ENCODE measurements at regions not wholly inside any gene's neighbourhood (a gene's known extent, or its start where the extent isn't known, plus 50 kb on each side); places are given as distances from the start of the nearest gene placed in this dataset.
"Not testable (repeated sequence)": the region's sequence is repeated elsewhere in the genome, so short reads cannot be mapped to it uniquely, and the experiment has no call there.

GRCh38 chr2:226487573-226487972, 312.0 kb downstream of the IRS1 start:
- no peak for FAIRE-seq
- DNase-seq (ENCODE audit: low spot score in 2 of 2): no peak

- DNase-seq (ENCODE audit: low spot score in 2 of 2) (no peak), FAIRE-seq (no peak)
Observed at GRCh38 chr2:226483745-226484619, 315.6 kb downstream of the IRS1 start.

- no peak for FAIRE-seq
- no peak for DNase-seq (ENCODE audit: low spot score in 2 of 2)
Observed at GRCh38 chr2:226483143-226483542, 316.5 kb downstream of the IRS1 start.

- FAIRE-seq: no peak
- DNase-seq (ENCODE audit: low spot score in 2 of 2): no peak
Observed at GRCh38 chr2:226478109-226478809, 321.4 kb downstream of the IRS1 start.

DNA sequence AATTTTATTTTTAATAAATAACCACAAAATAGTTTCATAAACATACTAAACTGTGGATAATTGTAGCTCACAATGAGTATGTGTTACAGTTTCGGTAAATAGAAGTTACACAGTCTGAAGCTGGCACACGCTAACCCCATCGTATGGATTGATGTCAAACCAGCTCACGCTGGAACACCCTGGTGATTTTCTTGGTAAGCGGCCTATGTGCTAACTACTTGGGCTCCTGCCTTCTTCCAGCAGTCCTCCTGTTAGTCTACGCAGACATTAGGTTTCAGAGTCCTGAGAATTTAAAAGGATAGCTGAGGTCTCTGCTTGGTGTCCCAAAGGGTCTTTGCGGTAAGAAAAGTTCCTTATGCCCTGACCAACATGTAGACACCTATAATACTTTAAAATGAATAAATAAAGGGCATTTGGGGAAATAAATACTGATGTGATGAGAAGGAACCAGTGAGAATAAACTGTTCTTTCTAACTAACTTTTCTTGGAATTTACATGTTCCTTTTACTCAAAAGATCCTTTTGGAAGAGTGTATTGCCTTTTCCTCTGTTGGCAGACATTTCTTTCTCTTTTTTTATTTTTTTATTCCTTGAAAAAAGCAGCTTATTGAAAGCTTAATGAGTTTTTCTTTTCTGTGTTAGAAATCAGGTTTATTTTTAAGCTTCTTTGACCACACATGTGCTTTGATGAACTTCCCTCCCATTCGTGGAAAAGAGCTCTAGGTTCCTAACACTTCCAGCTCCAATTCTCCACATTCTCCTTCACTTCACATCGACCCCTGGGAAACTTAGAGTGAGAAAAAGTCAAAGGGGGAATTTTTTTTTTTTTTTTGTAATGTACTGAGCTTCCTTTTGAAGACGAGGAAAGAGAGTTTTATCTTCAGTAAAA, 322.2 kb downstream of the IRS1 start:
- DNase-seq (ENCODE audit: low spot score in 2 of 2) (no peak), FAIRE-seq (no peak)

DNA sequence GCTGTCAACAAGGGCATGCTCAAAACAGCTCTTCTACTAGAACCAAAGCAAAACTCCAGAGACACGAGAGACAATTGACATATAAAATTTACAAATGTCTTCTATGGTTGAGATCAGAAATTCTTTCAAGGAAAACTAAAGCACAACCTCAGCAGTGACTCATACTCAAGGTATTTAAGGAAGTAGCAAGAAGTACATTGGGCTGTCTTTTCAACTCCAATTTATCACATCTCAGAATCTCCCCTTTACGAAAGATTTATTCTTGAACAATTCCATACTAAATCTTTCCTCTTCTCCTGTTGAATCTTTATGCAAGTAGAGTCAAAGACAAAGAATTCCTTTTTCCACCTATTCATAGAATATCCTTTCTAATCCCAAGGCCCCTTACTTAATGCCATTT, 324.0 kb downstream of the IRS1 start:
- DNase-seq (ENCODE audit: low spot score in 2 of 2) (no peak), FAIRE-seq (no peak)

- DNase-seq (ENCODE audit: low spot score in 2 of 2) (no peak), FAIRE-seq (no peak)
Observed at GRCh38 chr2:226474131-226474530, 325.5 kb downstream of the IRS1 start.

DNA sequence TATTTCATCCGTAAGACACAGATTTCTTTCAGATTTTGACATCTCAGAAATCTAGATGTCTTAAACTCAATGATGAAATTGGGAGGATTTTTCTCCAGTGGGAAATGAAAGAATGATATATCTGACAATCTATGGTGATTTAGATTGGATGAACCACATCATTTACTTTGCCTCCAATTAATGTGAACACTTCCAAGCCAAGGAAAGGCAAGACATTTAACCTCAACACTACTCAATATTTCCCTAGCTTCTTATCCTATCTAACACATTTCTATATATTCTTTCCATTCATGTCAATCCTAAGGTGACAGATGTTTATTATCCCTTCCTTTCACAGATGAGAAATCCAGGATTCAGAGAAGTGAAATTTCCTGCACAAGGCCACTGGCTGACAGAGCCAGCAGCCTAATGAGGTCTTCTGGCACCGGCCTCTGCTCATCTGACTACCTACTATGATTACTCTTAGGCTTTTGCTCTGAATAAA, 327.6 kb downstream of the IRS1 start:
- no peak for DNase-seq (ENCODE audit: low spot score in 2 of 2)
- FAIRE-seq: no peak

- FAIRE-seq (no peak), DNase-seq (ENCODE audit: low spot score in 2 of 2) (no peak)
Observed at GRCh38 chr2:226467633-226468032, 332.0 kb downstream of the IRS1 start.

GRCh38 chr2:226467221-226467620, 332.4 kb downstream of the IRS1 start:
- DNase-seq (ENCODE audit: low spot score in 2 of 2) (no peak), FAIRE-seq (no peak)

GRCh38 chr2:226466589-226466988, 333.0 kb downstream of the IRS1 start:
- FAIRE-seq (no peak), DNase-seq (ENCODE audit: low spot score in 2 of 2) (no peak)

GRCh38 chr2:226466124-226466523, 333.5 kb downstream of the IRS1 start:
- DNase-seq (ENCODE audit: low spot score in 2 of 2) (no peak), FAIRE-seq (no peak)

- DNase-seq (ENCODE audit: low spot score in 2 of 2) (no peak), FAIRE-seq (no peak)
Observed at GRCh38 chr2:226464380-226464779, 335.2 kb downstream of the IRS1 start.

- no peak for FAIRE-seq
- no peak for DNase-seq (ENCODE audit: low spot score in 2 of 2)
Observed at GRCh38 chr2:226463154-226463553, 336.5 kb downstream of the IRS1 start.

DNA sequence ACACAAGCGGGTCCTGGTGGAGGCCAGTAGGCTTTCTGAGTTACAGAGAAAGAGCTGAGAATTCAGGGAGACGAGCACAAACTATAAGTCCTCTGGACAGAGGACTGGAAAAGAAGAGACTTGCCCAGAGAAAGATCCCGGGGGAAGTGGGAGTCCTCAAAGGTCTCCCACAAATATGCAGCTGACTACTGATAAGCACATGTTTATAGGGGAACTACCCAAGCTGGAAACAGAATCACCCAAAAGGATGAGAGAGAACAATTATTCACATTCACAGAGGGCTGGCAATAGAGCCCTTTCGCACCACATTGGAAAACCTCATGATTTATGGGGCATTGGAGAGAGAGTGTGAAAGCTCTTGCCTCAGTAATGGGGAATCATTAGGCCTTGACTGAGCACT, 337.6 kb downstream of the IRS1 start:
- FAIRE-seq (no peak), DNase-seq (ENCODE audit: low spot score in 2 of 2) (no peak)

DNA sequence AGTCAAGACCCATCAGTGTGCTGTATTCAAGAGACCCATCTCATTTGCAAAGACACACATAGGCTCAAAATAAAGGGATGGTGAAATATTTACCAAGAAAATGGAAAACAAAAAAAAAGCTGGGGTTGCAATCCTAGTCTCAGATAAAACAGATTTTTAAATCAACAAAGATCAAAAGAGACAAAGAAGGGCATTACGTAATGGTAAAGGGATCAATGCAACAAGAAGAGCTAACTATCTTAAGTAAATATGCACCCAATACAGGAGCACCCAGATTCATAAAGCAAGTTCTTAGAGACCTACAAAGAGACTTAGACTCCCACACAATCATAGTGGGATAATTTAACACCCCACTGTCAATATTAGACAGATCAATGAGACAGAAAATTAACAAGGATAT, 343.5 kb downstream of the IRS1 start:
- not testable (repeated sequence) for DNase-seq (ENCODE audit: low spot score in 2 of 2); FAIRE-seq

GRCh38 chr2:226452768-226453167, 346.9 kb downstream of the IRS1 start:
- DNase-seq (ENCODE audit: low spot score in 2 of 2) (no peak), FAIRE-seq (no peak)

GRCh38 chr2:226451486-226451885, 348.1 kb downstream of the IRS1 start:
- FAIRE-seq: no peak
- DNase-seq (ENCODE audit: low spot score in 2 of 2): no peak

DNA sequence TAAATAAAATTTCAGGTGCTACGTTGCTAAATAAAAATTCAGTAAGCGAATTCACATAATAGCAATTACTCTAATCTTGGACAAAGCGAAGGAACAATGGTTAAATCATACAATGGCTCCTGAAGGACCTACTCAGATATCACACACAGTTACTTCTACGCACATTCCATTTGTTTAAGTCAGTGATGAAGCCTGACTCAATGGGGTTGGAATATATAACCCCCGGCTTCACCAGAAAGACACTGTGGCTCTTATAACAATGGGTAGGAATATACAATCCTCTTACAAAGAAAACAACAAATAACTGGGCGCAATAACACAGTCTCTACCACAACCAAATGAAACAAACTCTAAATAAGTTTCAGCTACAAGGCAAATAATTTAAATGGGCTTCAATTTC, 349.5 kb downstream of the IRS1 start:
- no peak for DNase-seq (ENCODE audit: low spot score in 2 of 2)
- no peak for FAIRE-seq

- FAIRE-seq: no peak
- DNase-seq (ENCODE audit: low spot score in 2 of 2): no peak
Observed at GRCh38 chr2:226447338-226448300, 352.0 kb downstream of the IRS1 start.
